HUES48 (cell line): ENCODE measurements at regions not wholly inside any gene's neighbourhood (a gene's known extent, or its start where the extent isn't known, plus 50 kb on each side); places are given as distances from the start of the nearest gene placed in this dataset.

Source experiments
- H3K27ac ChIP-seq: one replicate; pipeline ENCODE4 v1.7.0; 2013; ENCODE audit warnings: low read depth, low read length, inconsistent platforms
- H3K27me3 ChIP-seq: 2 replicates; pipeline ENCODE4 v1.6.1; 2013; ENCODE audit warnings: mild to moderate bottlenecking, low read length; ENCODE audit not compliant: control insufficient read depth, insufficient read depth
- H3K36me3 ChIP-seq: 2 replicates; pipeline ENCODE4 v1.6.1; 2013; ENCODE audit warnings: low read length; ENCODE audit not compliant: control insufficient read depth, insufficient read depth
- H3K4me1 ChIP-seq: 2 replicates; pipeline ENCODE4 v1.6.1; 2013; ENCODE audit warnings: mild to moderate bottlenecking, low read length; ENCODE audit not compliant: control insufficient read depth, insufficient read depth
- H3K4me3 ChIP-seq: 2 replicates; pipeline ENCODE4 v1.5.1; 2013; ENCODE audit warnings: mild to moderate bottlenecking, low read depth, low read length
- H3K9ac ChIP-seq: 2 replicates; pipeline ENCODE4 v1.6.1; 2013; ENCODE audit warnings: mild to moderate bottlenecking, low read depth, low read length, moderate library complexity
- H3K9me3 ChIP-seq: 2 replicates; pipeline ENCODE4 v1.6.1; 2013; ENCODE audit warnings: low read length; ENCODE audit not compliant: control insufficient read depth, insufficient read depth

DNA sequence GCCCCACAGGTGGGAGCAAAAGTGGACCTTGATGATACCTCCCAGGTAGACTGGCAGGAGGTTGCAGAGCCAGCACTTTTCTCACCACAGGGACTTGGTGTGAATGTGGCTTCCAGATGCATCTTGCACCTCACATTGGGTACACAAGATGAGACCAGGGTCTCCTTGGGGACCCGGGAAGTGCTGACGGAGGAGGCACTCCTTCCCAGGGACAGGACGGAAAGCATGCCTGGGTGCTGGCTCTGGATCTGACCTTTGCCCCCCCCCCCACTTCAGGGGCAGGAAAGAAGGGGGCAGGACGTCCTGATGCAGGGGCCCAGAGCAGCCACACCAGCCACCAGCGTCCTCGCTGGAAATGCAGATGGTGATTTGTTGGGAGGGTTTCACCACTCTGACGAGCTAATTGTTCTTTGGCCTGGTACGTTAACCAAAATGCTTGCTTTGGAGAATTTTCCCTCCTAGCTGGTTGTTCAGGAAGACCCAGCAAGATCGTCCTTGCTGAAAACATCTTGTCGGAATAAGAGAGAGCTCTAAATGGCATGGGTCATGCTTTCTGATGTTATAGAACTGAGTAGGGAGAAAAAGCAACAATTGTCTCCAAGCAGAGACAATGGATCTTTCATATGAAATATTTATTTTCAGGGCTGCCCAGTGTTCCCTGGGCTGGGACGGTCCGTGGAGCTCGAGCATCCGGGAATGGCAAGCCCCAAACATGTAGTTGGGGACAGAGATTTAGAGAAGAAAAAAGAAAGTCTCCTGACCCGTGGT, 74.4 kb upstream of the PPARA start:
- Histone ChIP-seq H3K36me3 (no peaks in the 10 kb centered on the region), H3K27me3 (peaks cover 22% of the 10 kb centered on the region), H3K27ac (no peak overlapping the region), H3K9me3 (no peaks in the 10 kb centered on the region), H3K9ac (no peak overlapping the region), H3K4me3 (no peak overlapping the region), H3K4me1 (peaks cover 46% of the 10 kb centered on the region)

DNA sequence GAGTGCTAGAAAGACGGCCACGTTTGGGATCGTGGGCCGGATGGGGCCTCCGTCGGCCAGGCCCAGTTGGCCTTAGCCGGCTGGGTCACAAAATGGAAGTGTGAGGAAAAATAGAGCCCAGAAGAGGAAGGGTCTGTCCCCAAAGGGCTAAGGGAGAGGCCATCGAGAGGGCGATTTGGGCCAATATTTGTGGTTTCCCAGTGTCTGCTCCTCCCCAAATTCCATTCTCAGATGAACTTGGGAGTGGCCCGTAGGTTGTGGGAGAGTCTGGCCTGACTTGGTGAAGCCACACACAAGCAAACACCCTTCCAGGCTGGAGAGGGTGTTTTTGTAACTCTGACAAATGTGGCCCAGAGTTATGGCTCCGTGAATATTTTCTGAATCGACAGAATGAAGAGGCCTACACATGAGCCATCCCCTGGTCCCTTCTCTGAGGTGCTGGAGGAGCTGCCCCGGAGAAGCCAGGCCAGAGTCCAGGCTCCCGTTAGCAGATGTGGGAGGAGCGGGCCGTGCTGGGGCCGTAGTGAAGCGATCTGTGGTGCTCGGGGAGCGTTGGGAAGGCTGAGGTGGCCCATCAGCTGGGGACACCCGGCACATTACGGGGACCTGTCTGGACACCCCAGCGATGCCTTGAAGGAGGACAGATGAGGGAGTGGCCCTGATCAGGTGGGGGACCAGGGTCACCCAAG, 73.5 kb upstream of the PPARA start:
- Histone ChIP-seq H3K27ac (no peak overlapping the region), H3K4me1 (peaks cover 46% of the 10 kb centered on the region), H3K36me3 (no peaks in the 10 kb centered on the region), H3K9me3 (no peaks in the 10 kb centered on the region), H3K4me3 (no peak overlapping the region), H3K9ac (no peak overlapping the region), H3K27me3 (peaks cover 22% of the 10 kb centered on the region)

DNA sequence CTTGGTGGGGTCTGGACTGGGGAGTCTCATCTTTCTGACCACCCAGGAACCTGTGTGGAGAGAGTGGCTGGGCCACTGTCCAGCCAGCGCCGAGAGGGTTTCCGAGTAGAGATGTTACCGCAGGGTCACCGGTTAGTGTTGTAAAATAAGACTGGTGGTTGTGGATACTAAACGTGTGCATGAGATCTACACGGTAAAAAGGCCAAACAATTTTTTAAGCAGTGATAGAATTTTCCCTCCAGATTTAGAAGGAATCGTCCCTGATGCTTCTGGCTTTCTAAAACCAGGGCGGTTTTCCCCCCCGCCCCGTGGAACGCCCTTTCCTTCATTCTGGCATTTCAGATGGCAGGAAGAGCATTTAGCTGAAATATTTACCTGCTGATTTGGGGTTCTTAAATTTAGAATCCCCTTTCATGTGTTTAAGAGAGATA, 72.6 kb upstream of the PPARA start:
- H3K27me3 ChIP-seq = peaks cover 14% of the 10 kb centered on the region
- no peaks in the 10 kb centered on the region for H3K9me3 ChIP-seq
- no peak overlapping the region for H3K4me3 ChIP-seq
- H3K9ac ChIP-seq = no peak overlapping the region
- H3K27ac ChIP-seq = no peak overlapping the region
- peaks cover 46% of the 10 kb centered on the region for H3K4me1 ChIP-seq
- no peaks in the 10 kb centered on the region for H3K36me3 ChIP-seq

DNA sequence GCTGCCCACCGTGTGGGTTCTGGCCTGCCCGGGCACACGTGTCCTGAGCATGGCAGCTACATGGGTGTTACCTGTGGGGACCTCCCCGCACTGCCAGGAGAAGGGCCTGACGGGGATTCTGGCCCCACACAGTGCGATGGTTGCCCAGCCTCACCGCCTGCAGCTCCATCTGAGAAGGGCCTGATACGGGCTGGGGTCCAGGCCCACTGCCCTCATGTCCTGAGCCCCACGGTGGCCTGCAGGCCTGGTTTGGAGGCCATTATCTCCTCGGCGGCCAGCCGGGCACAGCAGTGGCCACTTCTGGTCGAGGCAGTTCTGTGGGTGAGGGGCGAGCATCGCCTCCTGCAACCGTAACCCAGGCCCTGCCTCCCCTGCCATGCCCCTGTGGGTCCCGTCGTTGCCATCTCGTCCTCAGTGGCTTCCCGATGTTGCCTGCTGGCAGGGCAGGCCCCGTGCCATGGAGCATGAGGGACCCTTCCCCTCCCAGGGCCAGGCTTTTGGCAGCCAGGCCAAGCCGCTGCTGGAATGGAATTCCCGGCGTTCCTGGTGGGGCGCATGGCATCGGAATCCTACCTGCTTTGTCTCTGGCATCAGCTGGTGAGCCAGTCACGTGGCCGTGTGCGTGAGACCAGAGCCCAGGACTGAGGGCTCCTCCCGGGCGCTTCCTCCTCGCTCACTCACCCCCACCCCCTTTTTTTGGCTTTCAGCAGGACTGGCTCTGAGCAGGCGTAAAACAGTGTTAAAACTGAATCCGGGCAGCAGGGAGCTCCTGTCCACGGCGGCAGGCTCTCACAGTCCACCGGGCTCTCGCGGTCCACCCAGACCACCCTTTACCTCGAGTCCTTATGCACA, 71.9 kb upstream of the PPARA start:
- H3K36me3 ChIP-seq = no peaks in the 10 kb centered on the region
- no peaks in the 10 kb centered on the region for H3K9me3 ChIP-seq
- no peak overlapping the region for H3K4me3 ChIP-seq
- peaks cover 41% of the 10 kb centered on the region for H3K4me1 ChIP-seq
- H3K27ac ChIP-seq = no peak overlapping the region
- no peak overlapping the region for H3K9ac ChIP-seq
- peaks cover 6% of the 10 kb centered on the region for H3K27me3 ChIP-seq

DNA sequence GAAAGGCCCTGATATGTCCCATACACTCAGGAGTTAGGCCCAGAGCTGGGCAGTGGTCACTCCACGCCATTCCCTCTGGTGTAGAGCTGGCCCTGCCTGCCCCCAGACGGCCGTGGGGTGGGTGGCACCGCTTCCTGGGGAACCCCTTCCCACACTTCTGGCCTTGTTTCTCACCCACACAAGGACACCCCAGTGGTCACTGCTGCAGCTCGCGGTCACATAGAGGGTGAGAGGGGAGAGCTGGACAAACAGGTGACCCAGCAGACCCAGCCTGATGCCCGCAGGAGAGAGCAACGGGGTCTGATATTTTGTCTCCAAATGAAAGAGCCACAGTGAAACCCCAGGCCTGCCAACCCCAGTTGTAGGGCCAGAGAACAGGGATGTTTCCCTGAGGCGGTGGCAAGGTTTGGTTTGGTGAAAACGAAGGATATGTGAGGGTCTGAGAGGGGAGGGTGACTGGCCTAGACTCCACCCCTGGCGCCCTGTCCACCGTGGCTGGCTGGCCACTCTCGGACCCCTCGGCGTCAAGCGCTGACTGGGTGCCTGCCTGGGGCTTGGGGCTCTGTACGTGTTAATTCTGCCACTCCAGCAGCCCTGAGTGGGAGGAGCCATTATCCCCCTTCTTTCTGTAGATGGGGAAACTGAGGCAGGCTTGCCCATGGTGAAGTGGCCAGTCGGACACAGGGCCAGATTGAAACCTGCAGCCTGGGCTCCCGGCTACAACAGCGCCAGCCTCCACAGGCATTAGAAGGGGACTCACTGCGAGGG, 71.0 kb upstream of the PPARA start:
- Histone ChIP-seq H3K4me3 (no peak overlapping the region), H3K4me1 (peaks cover 39% of the 10 kb centered on the region), H3K27ac (no peak overlapping the region)

DNA sequence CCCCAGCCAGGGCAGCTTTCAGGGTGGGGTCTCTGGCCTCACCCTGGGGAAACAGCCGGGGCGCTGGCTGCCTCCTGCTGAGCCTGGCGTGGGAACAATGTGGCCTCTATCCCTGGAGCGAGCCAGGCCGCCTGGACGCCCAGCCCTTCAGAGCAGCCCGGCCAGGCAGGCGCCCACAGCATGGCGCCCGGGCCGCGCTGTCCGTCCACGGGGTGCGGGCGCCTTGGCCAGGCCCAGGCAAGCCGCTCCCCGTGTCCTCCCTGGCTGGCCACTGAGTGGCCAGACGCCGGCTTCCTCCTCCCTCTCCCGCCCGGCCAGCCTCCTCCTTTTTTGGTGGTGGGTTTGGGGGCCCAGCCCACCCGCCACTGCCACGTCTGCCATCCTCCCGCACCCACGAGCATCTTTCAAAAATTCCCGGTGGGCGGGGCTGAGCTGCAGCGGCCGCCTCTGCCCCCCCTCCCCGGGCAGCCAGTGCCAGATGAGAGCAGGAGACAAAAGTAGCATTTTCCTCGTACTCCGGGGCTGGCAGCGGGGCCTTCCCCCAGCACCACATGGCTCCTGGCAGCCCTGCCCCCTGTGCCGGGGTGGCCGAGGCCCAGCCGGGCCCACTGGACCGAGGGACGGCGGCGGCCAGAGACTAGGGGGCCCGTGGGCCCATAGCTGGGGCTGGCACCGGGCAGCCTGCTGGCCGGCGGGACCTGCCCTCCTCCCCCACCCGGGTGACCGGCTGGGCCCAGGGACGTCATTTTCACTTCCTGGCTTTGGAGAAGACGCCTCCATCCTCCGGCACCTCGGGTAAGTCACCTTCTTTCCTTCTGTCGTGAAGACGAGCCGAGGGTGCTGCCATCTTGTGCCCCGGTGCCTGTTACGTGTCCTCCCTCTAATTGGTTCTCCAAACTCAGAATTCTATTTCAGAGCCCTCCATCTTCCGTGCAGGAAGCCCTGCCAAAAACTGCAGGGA, 70.2 kb upstream of the PPARA start:
- Histone ChIP-seq H3K27me3 (no peaks in the 10 kb centered on the region), H3K36me3 (no peaks in the 10 kb centered on the region), H3K9me3 (no peaks in the 10 kb centered on the region), H3K4me3 (no peak overlapping the region), H3K9ac (no peak overlapping the region), H3K4me1 (peaks cover 34% of the 10 kb centered on the region), H3K27ac (no peak overlapping the region)

More for the DNA sequence above, 71.0 kb upstream of the PPARA start:
- H3K9me3 ChIP-seq = no peaks in the 10 kb centered on the region
- H3K36me3 ChIP-seq = no peaks in the 10 kb centered on the region
- no peaks in the 10 kb centered on the region for H3K27me3 ChIP-seq
- no peak overlapping the region for H3K9ac ChIP-seq

DNA sequence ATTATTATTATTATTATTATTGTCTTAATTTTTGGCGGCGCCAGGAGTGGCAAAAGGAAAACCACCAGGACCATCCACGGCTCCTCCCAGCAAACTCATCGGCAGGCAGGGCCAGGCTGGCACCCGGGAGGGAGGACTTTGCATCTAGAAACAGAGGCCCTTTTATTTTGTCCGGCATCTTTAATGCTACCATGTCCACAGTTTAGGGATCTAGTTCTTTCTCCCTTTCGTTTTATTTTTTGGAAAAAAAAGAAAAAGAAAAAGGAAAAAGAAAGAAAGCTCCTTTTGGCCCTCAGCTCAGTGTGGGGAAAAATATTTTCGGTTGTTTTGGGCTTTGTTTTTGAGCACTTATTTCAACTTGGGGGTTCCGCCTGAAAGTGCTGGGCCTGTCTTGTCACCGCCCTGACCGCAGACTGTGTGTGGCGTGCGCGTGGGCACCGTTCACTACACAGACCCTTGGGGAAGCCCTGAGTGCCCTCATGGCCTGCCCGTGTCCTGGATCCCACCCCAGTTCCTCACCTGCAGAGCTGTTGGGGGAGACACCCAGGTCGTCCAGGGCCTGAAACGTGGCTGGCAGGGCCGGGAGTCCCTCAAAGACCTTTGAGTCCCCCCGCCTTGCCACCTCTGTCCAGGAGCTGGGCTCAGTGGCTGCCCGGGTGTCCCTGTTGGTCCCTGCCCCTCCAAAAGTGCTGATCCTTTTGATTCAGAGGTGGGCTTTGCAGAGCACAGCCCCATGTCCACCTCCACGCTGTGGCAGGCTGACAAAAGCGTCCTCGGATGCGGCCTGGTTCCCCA, 69.1 kb upstream of the PPARA start:
- Histone ChIP-seq H3K9me3 (no peaks in the 10 kb centered on the region), H3K4me1 (peaks cover 27% of the 10 kb centered on the region), H3K36me3 (no peaks in the 10 kb centered on the region), H3K27me3 (no peaks in the 10 kb centered on the region), H3K9ac (no peak overlapping the region), H3K4me3 (no peak overlapping the region), H3K27ac (no peak overlapping the region)

DNA sequence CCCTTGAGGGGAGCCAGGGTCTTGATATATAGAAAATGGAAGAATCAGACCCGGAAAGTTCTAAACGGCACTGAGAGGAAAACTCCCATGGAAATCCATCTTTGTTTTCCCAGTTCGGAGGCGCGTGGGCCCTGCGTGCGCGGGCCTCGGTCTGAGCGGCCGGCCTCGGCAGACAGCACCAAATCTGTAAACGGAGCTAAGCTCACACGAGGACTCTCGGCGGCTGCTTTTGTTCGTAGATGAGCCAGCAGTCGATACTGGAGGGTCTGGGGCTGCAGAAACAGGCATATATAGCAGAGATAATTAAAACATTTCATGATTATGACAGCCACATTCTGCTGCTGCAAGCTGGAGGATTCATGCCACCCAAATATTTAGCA, 68.5 kb upstream of the PPARA start:
- Histone ChIP-seq H3K4me1 (peaks cover 22% of the 10 kb centered on the region), H3K36me3 (no peaks in the 10 kb centered on the region), H3K9ac (no peak overlapping the region), H3K27me3 (no peaks in the 10 kb centered on the region), H3K27ac (no peak overlapping the region), H3K4me3 (no peak overlapping the region), H3K9me3 (no peaks in the 10 kb centered on the region)

DNA sequence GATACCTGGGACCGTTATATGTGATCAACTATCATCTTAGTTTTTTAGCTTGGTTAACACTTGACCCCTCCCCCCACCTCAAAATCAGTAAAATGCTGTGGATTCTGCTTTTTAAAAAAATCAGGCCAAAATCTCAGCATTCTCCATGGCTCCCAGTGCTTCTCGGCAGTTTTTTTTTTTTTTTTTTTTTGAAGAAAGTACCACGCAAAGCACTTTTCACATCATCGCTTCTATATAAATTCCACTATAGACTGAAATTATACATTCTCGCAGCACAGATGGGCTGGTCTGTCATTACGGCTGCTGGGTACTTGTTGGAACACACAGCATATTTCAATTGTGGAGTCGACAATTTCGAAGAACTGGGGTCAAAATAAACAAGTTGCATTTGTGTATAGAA, 67.7 kb upstream of the PPARA start:
- no peaks in the 10 kb centered on the region for H3K9me3 ChIP-seq
- H3K36me3 ChIP-seq = no peaks in the 10 kb centered on the region
- no peak overlapping the region for H3K27ac ChIP-seq
- H3K4me1 ChIP-seq = peaks cover 13% of the 10 kb centered on the region
- H3K4me3 ChIP-seq = no peak overlapping the region
- H3K9ac ChIP-seq = no peak overlapping the region
- H3K27me3 ChIP-seq = no peaks in the 10 kb centered on the region
